GM12878 (cell line): ENCODE measurements at regions not wholly inside any gene's neighbourhood (a gene's known extent, or its start where the extent isn't known, plus 50 kb on each side); places are given as distances from the start of the nearest gene placed in this dataset.

Experiments
- ATAC-seq: fragments of 200-7000 bp; cut with Tn5 transposase; 3 replicates; pipeline ENCODE4 v1.9.1; 2020; ENCODE audit warnings: mild to moderate bottlenecking, moderate library complexity
- BruUV-seq: library from RNA; stranded (reverse); fragments of 400-500 nt; replicated peaks from 2 replicates; lab custom pipeline; 2021; lab: Mats Ljungman, UMichigan
- CTCF ChIA-PET: fragments of 300-600 bp; sonication (Branson Sonifier 250); formaldehyde crosslinking; extraction: SDS; loops from one replicate; lab custom pipeline; 2021; ENCODE audit warnings: inconsistent platforms; lab: Yijun Ruan, JAX
- POLR2A ChIA-PET: fragments of 350-600 bp; formaldehyde crosslinking; extraction: SDS; loops from one replicate; lab custom pipeline; 2021; ENCODE audit warnings: inconsistent platforms; lab: Charles Lee
- RAD21 ChIA-PET: fragments of 300-600 bp; sonication (Branson Sonifier 250); formaldehyde crosslinking; loops from one replicate; lab custom pipeline; 2023; ENCODE audit warnings: antibody characterized with exemption; ENCODE audit not compliant: unreplicated experiment; lab: Charles Lee
- SMC1A ChIA-PET: fragments of 300-600 bp; sonication (Branson Sonifier 250); formaldehyde crosslinking; loops from one replicate; lab custom pipeline; 2023; ENCODE audit not compliant: unreplicated experiment, uncharacterized antibody; lab: Charles Lee
- DNase-seq: peaks from one replicate; pipeline ENCODE4 v3.0.0-alpha.2; 2011; ENCODE audit warnings: low read depth, low spot score
- FAIRE-seq: peaks from 3 replicates; lab custom pipeline; 2011; peaks lifted over from hg19 to GRCh38; lab: Jason Lieb, UNC
- H2AFZ ChIP-seq: 2 replicates; pipeline ENCODE4 v1.6.0; 2011; ENCODE audit warnings: low read depth, low read length, control low read depth; ENCODE audit not compliant: control insufficient read depth
- H3K27ac ChIP-seq: 2 replicates; pipeline ENCODE4 v1.5.1; 2011; ENCODE audit warnings: control low read depth; ENCODE audit not compliant: control insufficient read depth, insufficient read depth
- H3K27me3 ChIP-seq, 2 experiments: replicated peaks in 1 of 2; 2 replicates each; pipeline versions ENCODE4 v1.6.0 to v1.6.1; 2011; ENCODE audit warnings: low read length in 1 of 2; ENCODE audit not compliant: control insufficient read depth in 2 of 2, insufficient read depth in 2 of 2
- H3K36me3 ChIP-seq, 2 experiments: 2 replicates each; pipeline ENCODE4 v1.5.1; 2011; ENCODE audit warnings: low read length in 1 of 2; ENCODE audit not compliant: control insufficient read depth in 2 of 2, insufficient read depth in 2 of 2
- H3K4me1 ChIP-seq: 2 replicates; pipeline ENCODE4 v1.6.1; 2011; ENCODE audit warnings: mild to moderate bottlenecking, low read length, moderate library complexity, mixed read lengths; ENCODE audit not compliant: control insufficient read depth, insufficient read depth
- H3K4me2 ChIP-seq: 2 replicates; pipeline ENCODE4 v1.6.0; 2011; ENCODE audit warnings: control low read depth; ENCODE audit not compliant: control insufficient read depth, insufficient read depth
- H3K4me3 ChIP-seq: fragments of 200-600 bp; sonication (generic); 2 replicates; pipeline ENCODE4 v1.5.1; 2016
- H3K79me2 ChIP-seq: 2 replicates; pipeline ENCODE4 v1.6.0; 2011; ENCODE audit warnings: low read length; ENCODE audit not compliant: control insufficient read depth, insufficient read depth
- H3K9ac ChIP-seq: 2 replicates; pipeline ENCODE4 v1.8.0; 2011; ENCODE audit warnings: low read length, control low read depth, mixed read lengths; ENCODE audit not compliant: control insufficient read depth, insufficient read depth
- H3K9me3 ChIP-seq: replicated peaks from 3 replicates; pipeline ENCODE4 v1.5.1; 2011; ENCODE audit warnings: mild to moderate bottlenecking, low read length; ENCODE audit not compliant: control insufficient read depth, insufficient read depth
- H4K20me1 ChIP-seq: 2 replicates; pipeline ENCODE4 v1.6.0; 2011; ENCODE audit not compliant: control insufficient read depth, insufficient read depth
- CREB1 ChIP-seq: IDR thresholded peaks from 2 replicates; pipeline ENCODE4 v1.6.1; 2012; ENCODE audit warnings: low read depth, mild to moderate bottlenecking, inconsistent platforms
- PAX8 ChIP-seq: fragments of 450-650 bp; IDR thresholded peaks from 2 replicates; pipeline ENCODE4 v1.6.1; 2017; ENCODE audit warnings: mild to moderate bottlenecking, moderate library complexity
- PML ChIP-seq: IDR thresholded peaks from 2 replicates; pipeline ENCODE4 v1.6.1; 2012; ENCODE audit warnings: low read length, inconsistent platforms
- POLR2AphosphoS5 ChIP-seq: IDR thresholded peaks from 2 replicates; pipeline ENCODE4 v1.6.1; 2011; ENCODE audit warnings: mild to moderate bottlenecking, low read length, inconsistent platforms
- RCOR1 ChIP-seq: conservative IDR thresholded peaks from 2 replicates; pipeline ENCODE4 v1.6.1; 2012; ENCODE audit warnings: low read depth, low read length, improper control_type of control experiment
- ZBTB40 ChIP-seq: fragments of 450-650 bp; IDR thresholded peaks from 2 replicates; pipeline ENCODE4 v1.6.1; 2016; ENCODE audit warnings: mild to moderate bottlenecking, moderate library complexity, borderline replicate concordance
- WGBS: methylation state at CpG from one replicate; pipeline ENCODE4 v1.1.6; 2016; ENCODE audit warnings: low lambda C conversion rate; ENCODE audit not compliant: insufficient replicate concordance, insufficient coverage; ENCODE audit errors: missing lambda C conversion rate; 5-methylcytosine and 5-hydroxymethylcytosine counted together
- in situ Hi-C: fragments of 300-500 bp; cut with MboI; formaldehyde crosslinking; loops from 9 replicates; pipeline ENCODE4 v1.14.3; 2018; ENCODE audit warnings: mixed read lengths
- intact Hi-C: fragments of 100-400 bp; cut with micrococcal nuclease; formaldehyde crosslinking; loops from one replicate; pipeline ENCODE4 v1.14.2; 2022; ENCODE audit not compliant: unreplicated experiment

- TF ChIP-seq ZBTB40 = no peak
These were observed 275.6 kb downstream of the AASDHPPT start (continued) for GRCh38 chr11:106353031-106353430.

GRCh38 chr11:106369224-106369623 is 291.8 kb downstream of the AASDHPPT start:
- H3K27me3 ChIP-seq = no peaks in the 10 kb centered on the region
- H2AFZ ChIP-seq = no peak overlapping the region
- no peaks in the 10 kb centered on the region for H3K9me3 ChIP-seq
- H3K27ac ChIP-seq = no peak overlapping the region
- no peaks in the 10 kb centered on the region for H4K20me1 ChIP-seq
- CTCF ChIA-PET = interaction anchor here (1.3 kb wide), 1 partner anchor 213 kb away, joined by 3 read pairs; no protein-coding TSS in a partner anchor
- intact Hi-C loops = no loop called here
- SMC1A ChIA-PET = interaction anchor here (1.1 kb wide), 1 partner anchor 169 kb away, joined by 3 read pairs; no protein-coding TSS in a partner anchor
- RAD21 ChIA-PET = no interaction called here
- no peak overlapping the region for H3K4me3 ChIP-seq
- H3K4me2 ChIP-seq = no peak overlapping the region
- FAIRE-seq (no peak), DNase-seq (no peak), ATAC-seq (no peak)
- H3K79me2 ChIP-seq = no peaks in the 10 kb centered on the region
- 0% methylated on average over 2 of the region's 2 CpGs for WGBS
- H3K36me3 ChIP-seq = no peaks in the 10 kb centered on the region
- BruUV-seq = no TSS peak
- POLR2A ChIA-PET = no interaction called here
- TF ChIP-seq CREB1 (no peak), POLR2AphosphoS5 (no peak), PAX8 (no peak), PML (no peak), RCOR1 (no peak)
- no peaks in the 10 kb centered on the region for H3K4me1 ChIP-seq
- H3K9ac ChIP-seq = no peak overlapping the region
- in situ Hi-C loops = no loop called here
